Activated T-helper 17 cell treated with anti-CD3 and anti-CD28 coated beads, Interleukin-2, amount 50 U/mL, for 72 hours (primary cell): ENCODE measurements at regions not wholly inside any gene's neighbourhood (a gene's known extent, or its start where the extent isn't known, plus 50 kb on each side); places are given as distances from the start of the nearest gene placed in this dataset.
"Not testable (repeated sequence)": the region's sequence is repeated elsewhere in the genome, so short reads cannot be mapped to it uniquely, and the experiment has no call there.

Experiments used
- ATAC-seq: fragments of 150-1000 bp; cut with Tn5 transposase; replicated peaks from 2 replicates; pipeline ENCODE4 v1.10.0; 2021; ENCODE audit warnings: mild to moderate bottlenecking, moderate library complexity
- H3K27ac Mint-ChIP-seq: one replicate; pipeline ENCODE4 v1.8.0; 2022; ENCODE audit warnings: mixed read lengths
- H3K27me3 Mint-ChIP-seq: one replicate; pipeline ENCODE4 v1.8.0; 2022; ENCODE audit warnings: mixed read lengths
- H3K36me3 Mint-ChIP-seq: one replicate; pipeline ENCODE4 v1.8.0; 2022; ENCODE audit warnings: low read depth, mild to moderate bottlenecking, mixed read lengths
- H3K4me1 Mint-ChIP-seq: one replicate; pipeline ENCODE4 v1.8.0; 2022; ENCODE audit warnings: mixed read lengths
- H3K4me3 Mint-ChIP-seq: one replicate; pipeline ENCODE4 v1.8.0; 2022; ENCODE audit warnings: mild to moderate bottlenecking, mixed read lengths
- H3K9me3 Mint-ChIP-seq: one replicate; pipeline ENCODE4 v1.8.0; 2022; ENCODE audit warnings: mixed read lengths

DNA sequence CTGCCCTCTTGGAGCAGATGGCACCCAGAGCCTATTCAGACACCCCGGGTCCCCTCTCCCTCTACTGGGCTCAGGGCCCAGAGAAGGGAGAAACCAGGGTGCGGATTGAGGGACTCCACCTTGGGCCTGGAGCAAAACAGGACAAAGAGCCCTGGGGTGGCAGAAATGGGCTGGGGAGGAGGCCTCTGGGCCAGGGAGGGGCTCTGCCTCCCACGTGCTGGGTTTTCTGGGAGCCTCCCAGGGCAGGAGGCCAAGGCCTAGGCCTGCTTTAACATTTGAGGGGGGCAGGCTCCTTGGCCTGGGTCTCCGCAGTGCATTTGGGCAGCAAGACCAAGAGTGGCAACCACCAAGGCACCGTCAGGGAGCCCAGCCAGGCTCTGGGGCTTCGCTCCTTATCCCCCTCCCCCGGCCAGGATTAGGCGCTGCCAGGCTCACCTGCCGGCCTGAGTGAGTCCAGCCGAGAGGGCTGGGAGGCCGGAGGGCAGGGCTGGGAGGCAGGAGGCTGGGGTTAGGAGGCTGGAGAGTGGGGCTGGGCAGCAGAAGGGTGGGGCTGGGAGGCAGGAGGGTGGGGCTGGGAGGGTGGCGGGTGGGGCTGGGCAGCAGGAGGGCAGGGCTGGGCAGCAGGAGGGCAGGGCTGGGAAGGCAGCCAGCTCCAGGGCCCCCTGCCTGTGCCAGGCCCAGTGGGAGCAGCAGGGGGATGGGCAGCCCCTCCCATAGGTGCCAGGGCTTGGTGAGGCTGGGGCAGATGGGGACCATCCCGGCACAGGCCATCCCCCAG is 101.8 kb upstream of the EIF5 start:
- H3K9me3 Mint-ChIP-seq: no peaks in the 10 kb centered on the region
- no peak overlapping the region for H3K4me3 Mint-ChIP-seq
- H3K27me3 Mint-ChIP-seq: peaks cover 22% of the 10 kb centered on the region
- H3K4me1 Mint-ChIP-seq: no peaks in the 10 kb centered on the region
- no peak overlapping the region for H3K27ac Mint-ChIP-seq
- H3K36me3 Mint-ChIP-seq: no peaks in the 10 kb centered on the region
- ATAC-seq: no peak

DNA sequence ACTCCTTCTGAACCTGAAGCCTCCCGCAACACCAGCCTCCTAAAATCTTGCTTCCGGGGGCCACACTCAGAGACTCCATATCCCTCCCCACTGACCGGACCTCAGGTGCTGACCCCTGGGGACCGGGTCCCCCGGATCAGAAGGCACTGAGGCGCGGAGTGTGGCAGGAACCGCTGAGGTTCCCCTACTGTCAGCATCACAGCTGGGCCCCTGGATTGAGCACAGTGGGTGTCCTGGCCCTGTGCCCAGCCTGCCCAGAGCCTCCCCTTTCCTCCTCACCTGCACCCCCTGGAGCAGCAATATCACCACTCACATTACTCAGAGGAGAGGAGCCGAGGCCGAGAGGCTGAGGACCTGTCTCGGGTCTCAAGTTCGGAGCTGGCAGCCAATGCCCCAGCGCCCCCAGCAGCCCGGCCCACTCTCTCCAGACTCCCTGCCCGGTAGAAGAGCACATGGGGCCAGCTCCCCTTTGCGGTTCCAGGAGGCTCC is 101.2 kb upstream of the EIF5 start:
- Mint-ChIP-seq H3K4me1 (no peaks in the 10 kb centered on the region), H3K4me3 (no peak overlapping the region), H3K27ac (no peak overlapping the region), H3K27me3 (peaks cover 20% of the 10 kb centered on the region), H3K36me3 (no peaks in the 10 kb centered on the region), H3K9me3 (peaks cover under 1% of the 10 kb centered on the region)
- ATAC-seq: no peak

DNA sequence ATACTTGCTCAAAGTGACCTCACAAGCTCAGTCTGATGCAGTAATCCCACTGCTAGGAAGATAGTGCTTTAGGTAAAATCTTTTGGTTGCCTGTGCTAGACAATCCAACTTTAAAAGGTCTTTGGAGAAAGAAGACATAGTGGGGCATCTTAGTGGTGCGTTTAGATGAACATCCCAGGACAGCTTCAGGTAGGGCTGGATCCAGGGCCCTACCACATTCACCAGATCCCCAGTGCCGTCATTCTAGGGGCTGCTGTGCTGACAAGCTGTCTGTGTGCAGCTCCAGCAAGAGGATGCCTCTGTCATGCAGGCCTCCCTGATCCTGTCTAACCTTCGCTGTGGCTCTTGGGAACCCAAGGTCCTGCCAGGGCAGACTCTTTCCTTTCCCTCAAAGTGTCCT is 100.7 kb upstream of the EIF5 start:
- Mint-ChIP-seq H3K36me3 (no peaks in the 10 kb centered on the region), H3K4me3 (no peak overlapping the region), H3K27ac (no peak overlapping the region), H3K9me3 (peaks cover 5% of the 10 kb centered on the region), H3K4me1 (no peaks in the 10 kb centered on the region), H3K27me3 (peaks cover 16% of the 10 kb centered on the region)
- no peak for ATAC-seq

DNA sequence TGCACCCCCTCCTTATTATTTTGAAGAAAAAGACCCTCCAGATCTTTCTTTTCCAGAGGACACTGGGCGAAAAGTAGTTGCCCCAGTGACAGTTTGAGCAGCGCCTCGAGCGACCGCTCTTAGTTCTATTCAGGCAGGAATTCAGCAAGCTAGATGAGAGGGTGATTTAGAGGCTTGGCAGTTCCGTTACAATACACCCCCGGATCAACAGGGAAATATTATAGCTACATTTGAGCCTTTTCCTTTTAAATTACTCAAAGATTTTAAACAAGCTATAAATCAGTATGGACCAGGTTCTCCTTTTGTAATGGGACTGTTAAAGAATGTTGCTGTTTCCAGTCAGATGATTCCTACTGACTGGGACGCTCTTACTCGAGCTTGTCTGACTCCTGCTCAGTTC is 99.2 kb upstream of the EIF5 start:
- H3K36me3 Mint-ChIP-seq, H3K4me3 Mint-ChIP-seq, ATAC-seq, H3K27ac Mint-ChIP-seq, H3K4me1 Mint-ChIP-seq: not testable (repeated sequence)
- H3K27me3 Mint-ChIP-seq: peaks cover 11% of the 10 kb centered on the region
- peaks cover 11% of the 10 kb centered on the region for H3K9me3 Mint-ChIP-seq

DNA sequence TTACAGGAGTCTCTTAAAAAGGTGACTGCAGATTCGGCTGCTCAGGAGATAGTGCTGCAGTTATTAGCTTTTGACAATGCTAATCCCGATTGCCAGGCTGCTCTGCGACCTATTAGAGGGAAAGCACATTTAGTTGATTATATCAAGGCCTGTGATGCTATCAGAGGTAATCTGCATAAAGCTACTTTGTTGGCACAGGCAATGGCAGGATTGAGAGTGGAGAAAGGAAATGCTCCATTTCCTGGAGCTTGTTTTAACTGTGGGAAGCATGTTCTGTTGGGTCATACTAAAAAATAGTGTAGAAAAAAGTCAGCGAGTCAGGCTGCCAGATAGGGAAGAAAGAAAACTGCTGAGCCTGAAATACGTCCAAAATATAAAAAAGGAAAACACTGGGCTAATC is 98.5 kb upstream of the EIF5 start:
- H3K4me1 Mint-ChIP-seq, H3K4me3 Mint-ChIP-seq, ATAC-seq, H3K27ac Mint-ChIP-seq, H3K36me3 Mint-ChIP-seq: not testable (repeated sequence)
- Mint-ChIP-seq H3K27me3 (peaks cover 11% of the 10 kb centered on the region), H3K9me3 (peaks cover 11% of the 10 kb centered on the region)

DNA sequence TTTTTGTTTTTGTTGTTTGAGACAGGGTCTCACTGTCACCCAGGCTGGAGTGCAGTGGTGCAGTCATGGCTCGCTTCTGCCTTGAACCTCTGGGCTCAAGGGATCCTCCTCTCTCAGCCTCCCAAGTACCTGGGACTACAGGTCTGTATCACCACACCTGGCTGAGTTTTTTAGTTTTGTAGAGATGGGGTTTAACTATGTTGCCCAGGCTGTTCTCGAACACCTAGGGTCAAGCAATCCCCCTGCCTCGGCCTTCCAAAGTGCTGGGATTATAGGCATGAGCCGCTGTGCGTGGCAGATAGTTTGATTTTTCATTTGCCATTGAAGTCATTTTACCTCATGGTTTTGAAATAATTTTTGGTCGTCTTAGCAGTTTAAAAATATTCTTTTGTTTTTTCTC is 94.3 kb upstream of the EIF5 start:
- Mint-ChIP-seq H3K4me3 (no peak overlapping the region), H3K9me3 (peaks cover 11% of the 10 kb centered on the region), H3K27ac (no peak overlapping the region), H3K36me3 (no peaks in the 10 kb centered on the region), H3K27me3 (peaks cover 27% of the 10 kb centered on the region), H3K4me1 (no peaks in the 10 kb centered on the region)
- no peak for ATAC-seq

GRCh38 chr14:103241531-103241930 is 92.5 kb upstream of the EIF5 start:
- H3K9me3 Mint-ChIP-seq: peaks cover 11% of the 10 kb centered on the region
- ATAC-seq: no peak
- H3K27me3 Mint-ChIP-seq: peaks cover 20% of the 10 kb centered on the region
- H3K4me1 Mint-ChIP-seq: no peaks in the 10 kb centered on the region
- H3K36me3 Mint-ChIP-seq: no peaks in the 10 kb centered on the region
- no peak overlapping the region for H3K27ac Mint-ChIP-seq
- H3K4me3 Mint-ChIP-seq: no peak overlapping the region

DNA sequence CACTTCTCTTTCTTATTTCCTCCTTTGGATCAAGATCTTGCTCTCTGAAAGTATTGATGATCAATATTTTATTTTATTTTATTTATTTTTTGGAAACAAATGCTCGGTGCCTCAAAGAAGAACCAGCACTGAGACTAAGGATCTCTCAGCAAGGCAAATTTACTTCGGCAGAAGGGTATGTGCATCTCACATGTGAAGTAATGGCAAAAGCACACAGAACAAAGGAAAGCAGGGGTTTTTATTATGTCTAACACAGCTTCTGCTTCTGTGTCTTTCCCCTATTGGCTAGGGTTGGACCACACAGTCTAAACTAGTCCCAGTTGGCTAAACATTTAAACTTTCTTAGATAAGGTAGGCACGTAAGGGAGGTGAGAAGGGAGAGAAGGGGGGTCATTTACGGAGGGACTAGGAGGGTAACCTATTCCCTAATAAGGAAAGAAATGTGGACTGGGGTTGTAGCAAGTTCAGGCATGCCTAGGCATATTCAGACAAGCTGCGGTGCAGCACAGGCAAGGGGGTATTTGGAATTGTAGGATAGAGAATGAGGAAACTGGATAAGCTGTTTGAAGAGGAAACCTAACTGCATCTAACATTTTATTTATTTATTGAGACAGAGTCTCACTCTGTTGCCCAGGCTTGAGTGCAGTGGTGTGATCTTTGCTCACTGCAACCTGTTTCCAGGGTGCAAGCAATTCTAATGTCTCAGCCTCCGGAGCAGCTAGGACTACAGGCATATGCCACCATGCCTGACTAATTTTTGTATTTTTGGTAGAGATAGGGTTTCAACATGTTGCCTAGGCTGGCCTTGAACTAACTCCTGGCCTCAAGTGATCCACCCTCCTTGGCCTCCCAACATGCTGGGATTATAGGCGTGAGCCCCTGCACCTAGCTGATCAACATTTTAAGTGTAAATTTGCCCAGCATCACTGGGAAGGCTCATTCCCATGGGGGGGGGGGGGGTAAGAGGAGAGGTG is 90.0 kb upstream of the EIF5 start:
- Mint-ChIP-seq H3K27me3 (peaks cover 26% of the 10 kb centered on the region), H3K36me3 (no peaks in the 10 kb centered on the region)
- no peak for ATAC-seq

GRCh38 chr14:103245624-103246031 is 88.4 kb upstream of the EIF5 start:
- H3K4me3 Mint-ChIP-seq, H3K9me3 Mint-ChIP-seq, H3K36me3 Mint-ChIP-seq, H3K27ac Mint-ChIP-seq, H3K4me1 Mint-ChIP-seq, ATAC-seq: not testable (repeated sequence)
- H3K27me3 Mint-ChIP-seq: peaks cover 30% of the 10 kb centered on the region

More for the DNA sequence above, 90.0 kb upstream of the EIF5 start:
- Mint-ChIP-seq H3K4me1 (no peaks in the 10 kb centered on the region), H3K9me3 (peaks cover 4% of the 10 kb centered on the region), H3K27ac (no peak overlapping the region), H3K4me3 (no peak overlapping the region)

GRCh38 chr14:103246070-103246469 is 88.0 kb upstream of the EIF5 start:
- H3K27me3 Mint-ChIP-seq: peaks cover 30% of the 10 kb centered on the region
- no peaks in the 10 kb centered on the region for H3K9me3 Mint-ChIP-seq
- H3K4me1 Mint-ChIP-seq: no peaks in the 10 kb centered on the region
- H3K27ac Mint-ChIP-seq: no peak overlapping the region
- H3K4me3 Mint-ChIP-seq: no peak overlapping the region
- H3K36me3 Mint-ChIP-seq: no peaks in the 10 kb centered on the region
- ATAC-seq: no peak

GRCh38 chr14:103247169-103247606 is 86.8 kb upstream of the EIF5 start:
- Mint-ChIP-seq H3K27me3 (peaks cover 29% of the 10 kb centered on the region), H3K4me3 (no peak overlapping the region), H3K9me3 (no peaks in the 10 kb centered on the region), H3K27ac (no peak overlapping the region), H3K36me3 (no peaks in the 10 kb centered on the region), H3K4me1 (no peaks in the 10 kb centered on the region)
- no peak for ATAC-seq

DNA sequence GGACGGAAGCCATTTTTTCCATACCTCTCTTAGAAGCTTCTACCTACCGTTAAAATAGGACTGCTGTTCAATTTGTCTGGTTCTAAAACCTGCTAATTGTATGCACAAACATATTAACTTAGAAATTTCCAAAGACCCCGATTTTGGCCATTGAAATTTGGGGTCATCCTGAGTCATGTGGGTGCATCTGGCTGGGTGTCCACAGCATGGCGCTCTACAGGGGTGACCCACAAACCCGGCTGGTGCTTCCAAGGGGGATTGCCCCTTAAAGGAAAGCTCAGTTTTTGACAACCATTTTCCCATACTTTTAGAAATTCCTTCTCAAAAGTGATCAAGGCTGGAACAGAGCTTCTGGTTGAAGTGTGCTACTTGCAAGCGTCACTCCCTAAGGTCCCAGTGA is 83.9 kb upstream of the EIF5 start:
- Mint-ChIP-seq H3K27me3 (peaks cover 17% of the 10 kb centered on the region), H3K4me1 (no peaks in the 10 kb centered on the region), H3K4me3 (no peak overlapping the region), H3K36me3 (no peaks in the 10 kb centered on the region), H3K27ac (no peak overlapping the region), H3K9me3 (no peaks in the 10 kb centered on the region)
- no peak for ATAC-seq

GRCh38 chr14:103250874-103251273 is 83.2 kb upstream of the EIF5 start:
- no peaks in the 10 kb centered on the region for H3K9me3 Mint-ChIP-seq
- H3K4me3 Mint-ChIP-seq: no peak overlapping the region
- H3K27me3 Mint-ChIP-seq: peaks cover 17% of the 10 kb centered on the region
- no peaks in the 10 kb centered on the region for H3K4me1 Mint-ChIP-seq
- no peaks in the 10 kb centered on the region for H3K36me3 Mint-ChIP-seq
- no peak for ATAC-seq
- no peak overlapping the region for H3K27ac Mint-ChIP-seq

DNA sequence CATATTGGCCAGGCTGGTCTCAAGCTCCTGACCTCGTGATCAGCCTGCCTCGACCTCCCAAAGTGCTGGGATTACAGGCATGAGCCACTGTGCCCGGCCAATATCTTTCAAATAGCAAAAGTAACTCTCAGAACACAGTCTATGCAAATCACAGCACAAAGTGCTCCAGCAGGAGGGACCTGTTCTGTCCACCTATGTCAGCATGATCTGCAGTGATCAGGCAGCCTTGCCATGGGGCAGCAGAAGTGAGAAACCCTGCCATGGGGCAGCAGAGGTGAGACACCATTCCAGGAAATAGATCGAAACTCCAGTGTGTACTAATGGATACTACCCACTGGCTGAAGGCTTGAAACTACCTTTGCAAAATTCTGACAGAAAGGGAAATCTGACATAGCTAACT is 78.5 kb upstream of the EIF5 start:
- no peak overlapping the region for H3K4me3 Mint-ChIP-seq
- peaks cover 2% of the 10 kb centered on the region for H3K4me1 Mint-ChIP-seq
- peaks cover 10% of the 10 kb centered on the region for H3K27me3 Mint-ChIP-seq
- H3K27ac Mint-ChIP-seq: no peak overlapping the region
- no peaks in the 10 kb centered on the region for H3K9me3 Mint-ChIP-seq
- no peaks in the 10 kb centered on the region for H3K36me3 Mint-ChIP-seq
- ATAC-seq: no peak

DNA sequence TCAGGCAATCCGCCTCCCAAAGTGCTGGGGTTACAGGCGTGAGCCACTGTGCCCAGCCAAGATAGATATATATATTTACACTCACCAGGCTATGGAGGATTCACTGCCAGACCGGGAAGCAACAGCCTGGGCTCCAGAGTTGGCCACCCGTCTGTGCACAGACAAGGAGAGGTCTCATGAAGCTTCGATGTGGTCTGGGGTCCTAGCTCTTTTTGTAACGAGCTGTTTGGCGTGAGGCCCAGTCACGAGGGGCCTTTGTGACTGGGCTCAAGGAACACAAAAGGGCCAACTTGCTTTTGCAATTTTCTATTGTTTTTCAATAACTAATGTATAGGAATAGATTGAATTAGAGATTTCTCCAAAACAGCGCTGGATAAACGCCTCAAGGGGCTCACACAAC is 77.6 kb upstream of the EIF5 start:
- peaks cover 9% of the 10 kb centered on the region for H3K4me1 Mint-ChIP-seq
- no peaks in the 10 kb centered on the region for H3K36me3 Mint-ChIP-seq
- ATAC-seq: no peak
- no peak overlapping the region for H3K27ac Mint-ChIP-seq
- peaks cover 12% of the 10 kb centered on the region for H3K27me3 Mint-ChIP-seq
- H3K9me3 Mint-ChIP-seq: no peaks in the 10 kb centered on the region
- H3K4me3 Mint-ChIP-seq: no peak overlapping the region
